ENCODE measurements at regions not wholly inside any gene's neighbourhood (a gene's known extent, or its start where the extent isn't known, plus 50 kb on each side); places are given as distances from the start of the nearest gene placed in this dataset.

DNA sequence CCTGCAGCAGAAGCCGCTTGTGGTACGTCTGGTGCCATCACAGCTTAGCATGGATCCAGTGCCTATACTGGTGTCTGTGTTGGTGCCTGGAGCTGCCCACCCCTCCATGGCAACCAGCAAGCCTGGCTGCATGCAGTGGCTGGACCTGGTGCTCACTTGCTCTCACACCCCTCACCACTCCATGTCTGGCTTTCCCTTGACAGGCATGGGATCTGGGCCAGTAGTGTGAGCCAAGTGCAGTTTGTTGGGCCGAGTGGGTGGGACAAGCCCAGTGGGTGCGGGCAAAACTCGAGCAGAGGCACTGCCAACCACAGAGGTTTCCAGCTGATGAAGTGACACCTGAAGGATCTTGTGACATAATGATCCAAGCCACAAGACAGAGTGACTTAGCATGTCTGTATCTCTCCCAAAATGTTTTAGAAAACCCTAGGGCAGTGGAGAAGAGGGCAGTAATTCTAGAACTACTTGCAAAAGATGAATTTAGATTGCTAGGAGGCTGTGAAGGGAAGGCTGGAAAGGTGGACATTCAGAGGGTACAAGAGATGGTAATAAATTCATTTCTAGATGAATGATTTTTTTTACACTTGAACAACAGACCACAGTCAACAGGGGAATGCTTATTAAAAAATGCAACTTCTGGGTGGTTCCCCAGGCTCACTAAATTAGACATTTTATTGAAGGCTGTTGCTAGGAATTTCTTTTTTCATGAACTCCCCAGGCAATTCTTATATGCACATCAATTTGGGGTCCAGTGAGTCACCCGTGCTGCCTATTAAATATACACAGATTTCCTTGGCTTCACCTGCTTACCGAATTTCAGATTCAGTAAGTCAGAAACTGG is 660.3 kb downstream of the TLR4 start:
- TF ChIP-seq, protein P1, sequence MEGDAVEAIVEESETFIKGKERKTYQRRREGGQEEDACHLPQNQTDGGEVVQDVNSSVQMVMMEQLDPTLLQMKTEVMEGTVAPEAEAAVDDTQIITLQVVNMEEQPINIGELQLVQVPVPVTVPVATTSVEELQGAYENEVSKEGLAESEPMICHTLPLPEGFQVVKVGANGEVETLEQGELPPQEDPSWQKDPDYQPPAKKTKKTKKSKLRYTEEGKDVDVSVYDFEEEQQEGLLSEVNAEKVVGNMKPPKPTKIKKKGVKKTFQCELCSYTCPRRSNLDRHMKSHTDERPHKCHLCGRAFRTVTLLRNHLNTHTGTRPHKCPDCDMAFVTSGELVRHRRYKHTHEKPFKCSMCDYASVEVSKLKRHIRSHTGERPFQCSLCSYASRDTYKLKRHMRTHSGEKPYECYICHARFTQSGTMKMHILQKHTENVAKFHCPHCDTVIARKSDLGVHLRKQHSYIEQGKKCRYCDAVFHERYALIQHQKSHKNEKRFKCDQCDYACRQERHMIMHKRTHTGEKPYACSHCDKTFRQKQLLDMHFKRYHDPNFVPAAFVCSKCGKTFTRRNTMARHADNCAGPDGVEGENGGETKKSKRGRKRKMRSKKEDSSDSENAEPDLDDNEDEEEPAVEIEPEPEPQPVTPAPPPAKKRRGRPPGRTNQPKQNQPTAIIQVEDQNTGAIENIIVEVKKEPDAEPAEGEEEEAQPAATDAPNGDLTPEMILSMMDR (conservative IDR thresholded peaks at IDR 0.05; ENCODE audit: low read depth in 2 of 2): no peak
- TF ChIP-seq NANOG (IDR thresholded peaks at IDR 0.05; ENCODE audit: borderline replicate concordance): no peak
- no peak for TF ChIP-seq EZH2 (IDR thresholded peaks at IDR 0.05; ENCODE audit: low read depth, unreplicated experiment)
- no peak for TF ChIP-seq ZNF114 (CRISPR knock-in tag; IDR thresholded peaks at IDR 0.05)

Measured in GM23338 (cell line).